ENCODE measurements at regions not wholly inside any gene's neighbourhood (a gene's known extent, or its start where the extent isn't known, plus 50 kb on each side); places are given as distances from the start of the nearest gene placed in this dataset.

- no peak for DNase-seq (ENCODE audit: extremely low spot score, unreplicated experiment)
- Mint-ChIP-seq H3K36me3 (ENCODE audit: unreplicated experiment) (no peaks in the 10 kb centered on the region), H3K4me1 (ENCODE audit: unreplicated experiment) (no peaks in the 10 kb centered on the region), H3K27me3 (ENCODE audit: unreplicated experiment) (no peaks in the 10 kb centered on the region), H3K27ac (ENCODE audit: unreplicated experiment) (no peak overlapping the region), H3K4me3 (ENCODE audit: unreplicated experiment) (no peak overlapping the region), H3K9me3 (ENCODE audit: unreplicated experiment) (peaks cover 10% of the 10 kb centered on the region)
- TF ChIP-seq, protein P1, sequence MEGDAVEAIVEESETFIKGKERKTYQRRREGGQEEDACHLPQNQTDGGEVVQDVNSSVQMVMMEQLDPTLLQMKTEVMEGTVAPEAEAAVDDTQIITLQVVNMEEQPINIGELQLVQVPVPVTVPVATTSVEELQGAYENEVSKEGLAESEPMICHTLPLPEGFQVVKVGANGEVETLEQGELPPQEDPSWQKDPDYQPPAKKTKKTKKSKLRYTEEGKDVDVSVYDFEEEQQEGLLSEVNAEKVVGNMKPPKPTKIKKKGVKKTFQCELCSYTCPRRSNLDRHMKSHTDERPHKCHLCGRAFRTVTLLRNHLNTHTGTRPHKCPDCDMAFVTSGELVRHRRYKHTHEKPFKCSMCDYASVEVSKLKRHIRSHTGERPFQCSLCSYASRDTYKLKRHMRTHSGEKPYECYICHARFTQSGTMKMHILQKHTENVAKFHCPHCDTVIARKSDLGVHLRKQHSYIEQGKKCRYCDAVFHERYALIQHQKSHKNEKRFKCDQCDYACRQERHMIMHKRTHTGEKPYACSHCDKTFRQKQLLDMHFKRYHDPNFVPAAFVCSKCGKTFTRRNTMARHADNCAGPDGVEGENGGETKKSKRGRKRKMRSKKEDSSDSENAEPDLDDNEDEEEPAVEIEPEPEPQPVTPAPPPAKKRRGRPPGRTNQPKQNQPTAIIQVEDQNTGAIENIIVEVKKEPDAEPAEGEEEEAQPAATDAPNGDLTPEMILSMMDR (IDR thresholded peaks at IDR 0.05): no peak
Observed at GRCh38 chr4:27272217-27272616, 411.6 kb downstream of the STIM2 start.

GRCh38 chr4:27276307-27277073 lies 415.8 kb downstream of the STIM2 start:
- no peak for DNase-seq (ENCODE audit: extremely low spot score, unreplicated experiment)
- TF ChIP-seq, protein P1 (IDR thresholded peaks at IDR 0.05): no peak
- H3K4me1 Mint-ChIP-seq (ENCODE audit: unreplicated experiment): no peaks in the 10 kb centered on the region
- H3K27ac Mint-ChIP-seq (ENCODE audit: unreplicated experiment): no peak overlapping the region
- H3K4me3 Mint-ChIP-seq (ENCODE audit: unreplicated experiment): no peak overlapping the region
- peaks cover 29% of the 10 kb centered on the region for H3K9me3 Mint-ChIP-seq (ENCODE audit: unreplicated experiment)
- H3K27me3 Mint-ChIP-seq (ENCODE audit: unreplicated experiment): no peaks in the 10 kb centered on the region
- no peaks in the 10 kb centered on the region for H3K36me3 Mint-ChIP-seq (ENCODE audit: unreplicated experiment)

GRCh38 chr4:27278615-27279375 lies 418.2 kb downstream of the STIM2 start:
- Mint-ChIP-seq H3K27me3 (ENCODE audit: unreplicated experiment) (no peaks in the 10 kb centered on the region), H3K4me1 (ENCODE audit: unreplicated experiment) (no peaks in the 10 kb centered on the region), H3K27ac (ENCODE audit: unreplicated experiment) (no peak overlapping the region), H3K4me3 (ENCODE audit: unreplicated experiment) (no peak overlapping the region), H3K9me3 (ENCODE audit: unreplicated experiment) (peaks cover 33% of the 10 kb centered on the region), H3K36me3 (ENCODE audit: unreplicated experiment) (no peaks in the 10 kb centered on the region)
- TF ChIP-seq, protein P1 (IDR thresholded peaks at IDR 0.05): no peak
- DNase-seq (ENCODE audit: extremely low spot score, unreplicated experiment): no peak

DNA sequence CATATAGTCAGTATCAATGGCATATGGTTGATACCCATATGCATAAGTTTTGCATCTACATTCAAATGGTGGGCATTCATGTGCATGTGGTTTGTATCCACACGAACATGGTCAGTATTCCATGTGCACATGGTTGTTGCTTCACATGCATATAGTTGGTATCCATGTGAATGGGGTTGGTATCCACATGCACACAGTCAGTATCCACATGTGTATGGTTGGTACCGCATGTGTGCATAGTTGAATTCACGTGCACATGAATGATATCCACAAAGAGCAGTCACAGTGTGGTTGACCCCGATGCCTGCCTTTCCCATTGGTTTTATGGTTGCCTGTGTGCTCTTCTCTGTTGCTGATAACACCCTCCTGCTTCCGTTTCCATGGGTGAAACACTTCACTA lies 427.9 kb downstream of the STIM2 start:
- TF ChIP-seq, protein P1 (IDR thresholded peaks at IDR 0.05): no peak
- Mint-ChIP-seq H3K27me3 (ENCODE audit: unreplicated experiment) (no peaks in the 10 kb centered on the region), H3K9me3 (ENCODE audit: unreplicated experiment) (peaks cover 5% of the 10 kb centered on the region), H3K4me1 (ENCODE audit: unreplicated experiment) (no peaks in the 10 kb centered on the region), H3K27ac (ENCODE audit: unreplicated experiment) (no peak overlapping the region), H3K4me3 (ENCODE audit: unreplicated experiment) (no peak overlapping the region), H3K36me3 (ENCODE audit: unreplicated experiment) (no peaks in the 10 kb centered on the region)
- DNase-seq (ENCODE audit: extremely low spot score, unreplicated experiment): no peak

DNA sequence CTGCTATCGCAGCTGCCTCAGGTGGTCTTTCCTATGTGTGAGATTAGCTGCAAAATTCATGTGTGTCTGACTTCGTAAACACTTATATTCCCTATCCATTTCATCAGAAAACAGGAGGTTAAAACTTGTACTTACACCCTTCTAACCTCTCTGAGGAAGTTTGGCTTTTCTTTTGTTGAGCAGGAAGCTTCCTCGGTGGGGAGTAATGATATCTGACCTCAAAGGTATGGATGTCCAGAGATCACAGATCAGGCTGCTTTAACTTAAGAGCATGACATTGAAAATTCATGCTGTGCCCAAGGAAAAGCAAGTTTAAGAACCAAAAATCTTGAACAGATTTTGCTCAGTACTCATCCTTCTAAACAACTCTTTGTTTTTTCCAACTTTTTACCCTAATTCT lies 429.1 kb downstream of the STIM2 start:
- Mint-ChIP-seq H3K4me1 (ENCODE audit: unreplicated experiment) (no peaks in the 10 kb centered on the region), H3K9me3 (ENCODE audit: unreplicated experiment) (no peaks in the 10 kb centered on the region), H3K27ac (ENCODE audit: unreplicated experiment) (no peak overlapping the region), H3K36me3 (ENCODE audit: unreplicated experiment) (no peaks in the 10 kb centered on the region), H3K4me3 (ENCODE audit: unreplicated experiment) (no peak overlapping the region), H3K27me3 (ENCODE audit: unreplicated experiment) (no peaks in the 10 kb centered on the region)
- TF ChIP-seq, protein P1 (IDR thresholded peaks at IDR 0.05): no peak
- no peak for DNase-seq (ENCODE audit: extremely low spot score, unreplicated experiment)

Data from osteocyte (in vitro differentiated cells).